ENCODE measurements at regions not wholly inside any gene's neighbourhood (a gene's known extent, or its start where the extent isn't known, plus 50 kb on each side); places are given as distances from the start of the nearest gene placed in this dataset.

DNA sequence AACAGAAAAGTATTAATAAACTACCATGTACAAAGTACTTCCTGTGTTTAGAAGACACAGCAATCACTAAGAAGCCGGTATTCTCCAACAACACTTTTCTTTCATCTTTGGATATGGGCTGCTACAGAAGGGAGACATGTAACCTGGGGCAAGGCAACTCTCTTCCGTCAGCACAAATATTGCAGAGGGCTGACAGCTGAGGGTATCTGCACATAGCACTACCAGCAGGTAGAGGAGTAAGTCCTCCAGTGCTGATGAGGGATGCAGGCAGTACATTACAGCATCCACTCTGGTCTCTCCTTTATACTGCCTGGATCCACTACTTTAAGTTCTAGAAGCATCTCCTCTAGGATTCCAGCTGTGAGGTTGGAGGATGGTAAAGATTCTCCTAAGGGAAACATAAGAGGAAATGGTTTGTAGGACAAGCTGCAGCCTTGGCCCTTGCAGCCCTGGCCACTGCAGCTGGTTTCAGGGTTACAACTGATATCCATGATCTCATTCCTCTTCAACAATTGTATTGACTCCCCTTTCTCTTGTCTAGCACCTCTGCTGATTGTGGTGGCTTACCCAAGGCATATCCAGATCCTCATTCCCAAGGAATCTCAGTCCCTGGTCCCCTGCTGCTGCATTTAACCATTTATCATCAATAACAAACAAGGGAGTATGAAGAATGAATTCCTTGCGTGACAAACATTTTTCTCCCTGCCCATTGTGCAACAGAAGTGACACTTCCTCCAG is 110.7 kb upstream of the ADGRF1 start:
- Histone ChIP-seq H3K27ac (ENCODE audit: low read depth in 1 of 2, low read length in 2 of 2) (no peak overlapping the region), H3K9ac (ENCODE audit: insufficient read depth, low read length, poor library complexity, severe bottlenecking) (no peak overlapping the region), H4K20me1 (ENCODE audit: insufficient read depth, low read length) (no peaks in the 10 kb centered on the region), H3K9me3 (replicated peaks in 1 of 2; ENCODE audit: control insufficient read depth in 1 of 2, insufficient read depth in 1 of 2, low read length in 2 of 2) (no peaks in the 10 kb centered on the region), H3K4me3 (replicated peaks in 1 of 3; ENCODE audit: low read depth in 2 of 3, low read length in 3 of 3) (no peak overlapping the region), H3K36me3 (replicated peaks in 1 of 2; ENCODE audit: control insufficient read depth in 1 of 2, insufficient read depth in 2 of 2, low read length in 2 of 2) (no peaks in the 10 kb centered on the region), H3K27me3 (ENCODE audit: control insufficient read depth in 2 of 2, insufficient read depth in 2 of 2, low read length in 2 of 2) (no peaks in the 10 kb centered on the region), H2AFZ (ENCODE audit: insufficient read depth, low read depth, low read length, poor library complexity, severe bottlenecking) (no peak overlapping the region), H3K4me1 (ENCODE audit: control insufficient read depth in 1 of 2, insufficient read depth in 2 of 2, low read length in 2 of 2) (peaks cover 3 to 5% of the 10 kb centered on the region in 2 donors), H3K4me2 (replicated peaks; ENCODE audit: extremely low read depth, low read length, poor library complexity, severe bottlenecking) (no peak overlapping the region), H3K79me2 (ENCODE audit: insufficient read depth, low read length) (no peaks in the 10 kb centered on the region)
- Mint-ChIP-seq H3K9me3 (peaks cover 0 to 3% (median 0%) of the 10 kb centered on the region in 7 donors), H3K27me3 (ENCODE audit: low read depth in 3 of 3) (peaks cover 0 to 6% (median 0%) of the 10 kb centered on the region in 3 donors), H3K4me1 (peaks cover 7% of the 10 kb centered on the region), H3K27ac (no peak overlapping the region), H3K36me3 (no peaks in the 10 kb centered on the region), H3K4me3 (no peak overlapping the region)
- TF ChIP-seq, protein P1, sequence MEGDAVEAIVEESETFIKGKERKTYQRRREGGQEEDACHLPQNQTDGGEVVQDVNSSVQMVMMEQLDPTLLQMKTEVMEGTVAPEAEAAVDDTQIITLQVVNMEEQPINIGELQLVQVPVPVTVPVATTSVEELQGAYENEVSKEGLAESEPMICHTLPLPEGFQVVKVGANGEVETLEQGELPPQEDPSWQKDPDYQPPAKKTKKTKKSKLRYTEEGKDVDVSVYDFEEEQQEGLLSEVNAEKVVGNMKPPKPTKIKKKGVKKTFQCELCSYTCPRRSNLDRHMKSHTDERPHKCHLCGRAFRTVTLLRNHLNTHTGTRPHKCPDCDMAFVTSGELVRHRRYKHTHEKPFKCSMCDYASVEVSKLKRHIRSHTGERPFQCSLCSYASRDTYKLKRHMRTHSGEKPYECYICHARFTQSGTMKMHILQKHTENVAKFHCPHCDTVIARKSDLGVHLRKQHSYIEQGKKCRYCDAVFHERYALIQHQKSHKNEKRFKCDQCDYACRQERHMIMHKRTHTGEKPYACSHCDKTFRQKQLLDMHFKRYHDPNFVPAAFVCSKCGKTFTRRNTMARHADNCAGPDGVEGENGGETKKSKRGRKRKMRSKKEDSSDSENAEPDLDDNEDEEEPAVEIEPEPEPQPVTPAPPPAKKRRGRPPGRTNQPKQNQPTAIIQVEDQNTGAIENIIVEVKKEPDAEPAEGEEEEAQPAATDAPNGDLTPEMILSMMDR (IDR thresholded peaks at IDR 0.05): no peak
- intact Hi-C loops (cut with micrococcal nuclease): no loop called here
- no CpG with 5 or more reads among the region's 3 CpGs for WGBS (ENCODE audit: insufficient coverage)
- peak in 2 of 3 donors; percentile 28 to 38 for DNase-seq

DNA sequence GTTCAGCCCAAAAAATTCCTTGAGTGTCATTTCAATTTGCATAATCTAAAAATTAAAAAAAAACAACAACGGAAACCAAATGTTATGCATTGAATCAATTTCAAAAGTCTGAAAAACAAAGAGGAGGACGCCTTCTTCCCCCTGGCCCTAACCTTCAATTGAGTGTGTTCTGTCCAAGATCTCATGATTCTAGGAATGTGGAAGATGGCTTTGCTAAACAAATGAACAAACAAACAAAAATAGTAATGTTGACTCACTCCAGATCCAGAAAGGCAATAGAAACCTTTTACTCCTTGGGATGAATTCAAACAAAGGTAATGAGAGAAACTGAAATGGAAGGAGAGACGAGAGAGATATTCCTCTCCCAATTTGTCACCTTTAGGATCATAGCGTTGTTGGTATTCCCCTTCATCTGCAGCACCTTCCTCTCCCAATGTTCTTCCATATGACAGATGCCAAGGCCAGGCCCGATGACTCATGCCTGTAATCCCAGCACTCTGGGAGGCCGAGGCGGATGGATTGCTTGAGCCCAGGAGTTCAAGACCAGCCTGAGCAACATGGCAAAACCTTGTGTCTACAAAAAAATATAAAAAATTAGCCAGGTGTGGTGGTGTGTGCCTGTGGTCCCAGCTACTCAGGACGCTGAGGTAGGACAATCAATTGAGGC is 109.2 kb upstream of the ADGRF1 start:
- Histone ChIP-seq H3K27me3 (ENCODE audit: control insufficient read depth in 2 of 2, insufficient read depth in 2 of 2, low read length in 2 of 2) (no peaks in the 10 kb centered on the region), H3K9ac (ENCODE audit: insufficient read depth, low read length, poor library complexity, severe bottlenecking) (no peak overlapping the region), H3K4me1 (ENCODE audit: control insufficient read depth in 1 of 2, insufficient read depth in 2 of 2, low read length in 2 of 2) (peaks cover 3 to 5% of the 10 kb centered on the region in 2 donors), H2AFZ (ENCODE audit: insufficient read depth, low read depth, low read length, poor library complexity, severe bottlenecking) (no peak overlapping the region), H4K20me1 (ENCODE audit: insufficient read depth, low read length) (no peaks in the 10 kb centered on the region), H3K36me3 (replicated peaks in 1 of 2; ENCODE audit: control insufficient read depth in 1 of 2, insufficient read depth in 2 of 2, low read length in 2 of 2) (no peaks in the 10 kb centered on the region), H3K4me3 (replicated peaks in 1 of 3; ENCODE audit: low read depth in 2 of 3, low read length in 3 of 3) (no peak overlapping the region), H3K9me3 (replicated peaks in 1 of 2; ENCODE audit: control insufficient read depth in 1 of 2, insufficient read depth in 1 of 2, low read length in 2 of 2) (no peaks in the 10 kb centered on the region), H3K79me2 (ENCODE audit: insufficient read depth, low read length) (no peaks in the 10 kb centered on the region), H3K27ac (ENCODE audit: low read depth in 1 of 2, low read length in 2 of 2) (no peak overlapping the region), H3K4me2 (replicated peaks; ENCODE audit: extremely low read depth, low read length, poor library complexity, severe bottlenecking) (no peak overlapping the region)
- no peak overlapping the region for H3K27ac Mint-ChIP-seq
- WGBS (ENCODE audit: insufficient coverage): 96% methylated on average over 3 of the region's 8 CpGs
- intact Hi-C loops (cut with micrococcal nuclease): no loop called here
- H3K27me3 Mint-ChIP-seq (ENCODE audit: low read depth in 3 of 3): peaks cover 0 to 9% (median 0%) of the 10 kb centered on the region in 3 donors
- no peak for DNase-seq
- peaks cover 7% of the 10 kb centered on the region for H3K4me1 Mint-ChIP-seq
- H3K4me3 Mint-ChIP-seq: no peak overlapping the region
- H3K36me3 Mint-ChIP-seq: no peaks in the 10 kb centered on the region
- peaks cover 0 to 3% (median 0%) of the 10 kb centered on the region in 7 donors for H3K9me3 Mint-ChIP-seq
- TF ChIP-seq, protein P1 (IDR thresholded peaks at IDR 0.05): no peak

Data from CD14-positive monocyte (primary cell).